Right lobe of liver (tissue), 4 donors: ENCODE measurements at regions not wholly inside any gene's neighbourhood (a gene's known extent, or its start where the extent isn't known, plus 50 kb on each side); places are given as distances from the start of the nearest gene placed in this dataset.

ENCODE experiments used
- CTCF ChIP-seq, 4 donors: fragments of 200-600 bp in 3 of 4; fragments of 450-650 bp in 1 of 4; IDR thresholded peaks; one replicate each; pipeline versions ENCODE4 v1.5.1 to v1.8.0; 2016 to 2022; ENCODE audit warnings: antibody characterized with exemption in 4 of 4, mild to moderate bottlenecking in 2 of 4
- POLR2A ChIP-seq: fragments of 450-650 bp; IDR thresholded peaks from one replicate; pipeline ENCODE4 v1.6.1; 2017; ENCODE audit warnings: antibody characterized with exemption, mild to moderate bottlenecking
- donor health status: DM: no; HTN: no; CAD: no.
- donor health status: DM: no; HTN: no; CAD: no.
- donor health status: DM: no; HTN: yes; CAD: no.

GRCh38 chr4:112982680-112983079 is 66.8 kb upstream of the ANK2 start:
- no peak for TF ChIP-seq CTCF (IDR thresholded peaks at IDR 0.05)
- TF ChIP-seq POLR2A: no peak
